Retinal pigment epithelial cell (primary cell): ENCODE measurements at regions not wholly inside any gene's neighbourhood (a gene's known extent, or its start where the extent isn't known, plus 50 kb on each side); places are given as distances from the start of the nearest gene placed in this dataset.

ENCODE experiments used
- DNase-seq: peaks from one replicate; pipeline ENCODE4 v3.0.0-alpha.2; 2010; ENCODE audit warnings: low read depth
- H3K4me3 ChIP-seq: 2 replicates; pipeline ENCODE4 v1.5.1; 2011; ENCODE audit warnings: mild to moderate bottlenecking, low read length, control low read depth, moderate library complexity
- TF ChIP-seq, protein P1 (sequence below): conservative IDR thresholded peaks from 2 replicates; pipeline ENCODE4 v1.5.1; 2011; ENCODE audit warnings: low read depth, low read length, control low read depth, inconsistent platforms

DNA sequence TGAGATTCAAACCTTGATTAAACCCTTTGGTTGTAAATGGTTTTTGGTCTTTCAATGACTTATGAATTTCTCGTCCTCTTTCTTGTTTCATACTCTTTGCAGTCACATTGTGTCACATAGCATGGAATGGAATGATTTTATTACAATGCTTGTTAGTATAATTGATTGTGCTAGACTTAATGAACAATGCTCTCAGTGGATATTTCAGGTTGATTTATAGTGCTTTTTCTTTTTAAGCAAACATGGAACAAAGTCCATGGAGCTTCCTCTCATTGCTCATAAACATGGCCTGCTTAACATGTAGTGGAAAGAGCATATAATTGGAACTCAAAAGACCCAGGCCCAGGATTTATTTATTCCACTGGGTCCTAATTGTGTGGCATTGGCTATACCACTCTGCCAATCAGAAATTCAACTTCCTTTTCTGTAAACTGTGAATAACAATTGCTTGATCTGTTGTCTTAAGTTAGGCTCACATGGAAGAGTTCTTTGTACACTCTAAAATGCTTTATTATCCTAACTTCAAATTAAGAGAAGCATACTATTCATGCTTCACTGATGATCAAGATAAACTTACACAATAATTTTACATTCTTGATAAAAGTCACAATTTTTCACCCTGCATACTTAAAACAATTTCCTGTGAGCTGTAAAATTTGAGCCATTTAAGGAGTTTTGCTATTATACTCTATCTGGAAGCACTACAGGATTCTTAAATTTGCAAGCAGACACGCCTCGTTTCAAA lies 370.5 kb upstream of the PDE3A start:
- no peak overlapping the region for H3K4me3 ChIP-seq
- TF ChIP-seq, protein P1, sequence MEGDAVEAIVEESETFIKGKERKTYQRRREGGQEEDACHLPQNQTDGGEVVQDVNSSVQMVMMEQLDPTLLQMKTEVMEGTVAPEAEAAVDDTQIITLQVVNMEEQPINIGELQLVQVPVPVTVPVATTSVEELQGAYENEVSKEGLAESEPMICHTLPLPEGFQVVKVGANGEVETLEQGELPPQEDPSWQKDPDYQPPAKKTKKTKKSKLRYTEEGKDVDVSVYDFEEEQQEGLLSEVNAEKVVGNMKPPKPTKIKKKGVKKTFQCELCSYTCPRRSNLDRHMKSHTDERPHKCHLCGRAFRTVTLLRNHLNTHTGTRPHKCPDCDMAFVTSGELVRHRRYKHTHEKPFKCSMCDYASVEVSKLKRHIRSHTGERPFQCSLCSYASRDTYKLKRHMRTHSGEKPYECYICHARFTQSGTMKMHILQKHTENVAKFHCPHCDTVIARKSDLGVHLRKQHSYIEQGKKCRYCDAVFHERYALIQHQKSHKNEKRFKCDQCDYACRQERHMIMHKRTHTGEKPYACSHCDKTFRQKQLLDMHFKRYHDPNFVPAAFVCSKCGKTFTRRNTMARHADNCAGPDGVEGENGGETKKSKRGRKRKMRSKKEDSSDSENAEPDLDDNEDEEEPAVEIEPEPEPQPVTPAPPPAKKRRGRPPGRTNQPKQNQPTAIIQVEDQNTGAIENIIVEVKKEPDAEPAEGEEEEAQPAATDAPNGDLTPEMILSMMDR = no peak
- DNase-seq = no peak

DNA sequence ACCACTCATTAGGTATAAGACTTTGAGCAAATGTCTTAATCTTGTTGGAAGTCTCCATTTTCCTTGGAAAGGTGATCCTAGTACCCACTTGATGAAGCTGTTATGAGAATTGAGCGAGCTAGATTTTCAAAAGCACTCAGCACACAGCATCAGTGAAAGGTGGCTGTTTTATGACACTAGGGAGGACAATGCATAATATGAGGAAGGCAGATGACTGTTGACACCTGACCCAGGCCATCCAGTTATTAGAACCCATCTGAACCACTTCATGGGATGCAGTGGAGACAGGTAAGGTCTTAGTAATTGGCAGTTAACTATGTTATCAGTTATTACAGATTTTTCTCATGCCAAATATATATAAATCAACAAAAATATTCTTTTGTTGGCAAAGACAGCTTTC lies 369.9 kb upstream of the PDE3A start:
- H3K4me3 ChIP-seq = no peak overlapping the region
- DNase-seq = no peak
- TF ChIP-seq, protein P1 = no peak

DNA sequence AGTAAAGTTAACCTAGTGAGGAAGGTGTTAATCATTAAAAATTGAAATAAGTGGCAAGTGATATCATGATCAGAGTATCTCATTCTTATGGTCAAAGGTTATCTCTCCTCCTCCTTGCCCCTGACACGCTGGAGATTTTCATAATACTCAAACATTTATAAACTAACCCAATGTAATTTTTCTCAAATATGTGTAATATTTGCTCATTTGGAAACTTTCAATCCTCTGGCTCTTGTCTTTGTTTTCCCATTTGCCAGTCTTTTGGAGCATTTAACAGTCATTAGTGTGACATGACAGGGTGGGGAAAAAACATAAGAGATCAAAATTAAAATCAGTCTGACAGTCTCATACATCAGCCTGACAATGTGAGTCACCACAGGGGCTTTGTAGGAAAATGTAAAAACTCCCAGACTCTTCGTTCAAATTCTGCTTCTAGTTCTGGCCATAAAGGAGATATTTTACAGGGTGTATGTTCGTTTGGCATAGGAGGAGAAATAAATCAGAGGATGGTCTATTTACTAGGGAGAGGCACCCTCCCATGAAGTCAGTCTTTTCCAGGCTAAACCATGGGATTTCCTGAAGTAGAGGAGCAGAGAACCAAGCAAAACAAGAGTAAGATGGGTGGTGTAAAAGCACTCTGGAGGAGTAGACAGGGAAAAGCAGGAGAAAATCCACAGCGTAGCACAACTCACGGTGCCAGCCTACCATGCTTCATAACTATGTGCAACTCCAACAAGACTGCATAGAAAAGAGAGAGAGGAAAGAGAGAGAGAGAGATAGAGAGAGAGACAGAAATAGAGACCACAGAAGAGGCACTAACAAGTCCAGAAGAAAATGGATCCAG lies 369.2 kb upstream of the PDE3A start:
- TF ChIP-seq, protein P1 = no peak
- peak; percentile 40 for DNase-seq
- H3K4me3 ChIP-seq = no peak overlapping the region

DNA sequence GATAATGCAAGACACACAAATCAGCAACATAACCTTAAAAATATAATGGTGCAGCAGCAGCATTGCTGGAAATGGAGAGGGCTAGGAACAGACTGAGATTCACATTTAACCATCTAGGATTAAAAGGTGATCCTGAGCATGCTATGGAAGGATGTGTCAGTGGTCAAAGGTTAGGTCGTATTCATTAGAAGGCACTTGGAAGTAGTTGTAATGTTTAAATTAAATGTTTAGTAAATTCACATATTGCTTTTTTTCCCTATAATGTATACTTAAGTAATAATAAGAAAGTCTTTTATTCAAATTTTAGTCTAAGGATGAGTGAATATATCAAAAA lies 368.6 kb upstream of the PDE3A start:
- TF ChIP-seq, protein P1 = no peak
- no peak overlapping the region for H3K4me3 ChIP-seq
- DNase-seq = no peak

DNA sequence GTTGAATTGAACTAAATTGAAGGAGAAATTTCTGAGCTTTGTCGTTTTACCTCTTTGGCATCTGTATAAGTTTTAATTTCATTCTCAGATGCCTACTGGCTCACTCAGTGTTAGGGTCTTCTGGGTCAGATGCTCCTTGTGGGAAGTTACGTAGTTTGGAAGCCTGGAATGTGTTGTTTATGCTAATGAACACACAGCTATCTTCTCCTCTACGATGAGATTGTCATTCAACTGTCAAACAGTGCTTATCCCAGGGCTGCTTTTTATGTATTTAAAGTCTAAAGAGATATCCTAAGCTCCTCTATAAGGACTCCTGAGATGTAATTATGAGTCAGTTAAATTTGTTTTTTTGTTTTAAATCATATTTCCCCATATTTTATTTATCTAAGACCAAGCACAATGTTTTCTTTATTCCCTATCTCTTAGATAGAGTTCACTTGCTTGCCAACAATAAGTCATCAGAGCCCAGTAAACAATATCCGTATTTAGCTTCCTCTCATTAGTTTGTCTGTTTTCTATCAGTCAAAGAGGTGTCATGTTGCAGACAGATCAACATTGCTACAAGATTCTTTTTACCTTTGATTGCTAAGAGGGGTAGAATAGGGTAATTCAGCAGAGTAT lies 368.0 kb upstream of the PDE3A start:
- DNase-seq = no peak
- TF ChIP-seq, protein P1 = no peak
- no peak overlapping the region for H3K4me3 ChIP-seq

DNA sequence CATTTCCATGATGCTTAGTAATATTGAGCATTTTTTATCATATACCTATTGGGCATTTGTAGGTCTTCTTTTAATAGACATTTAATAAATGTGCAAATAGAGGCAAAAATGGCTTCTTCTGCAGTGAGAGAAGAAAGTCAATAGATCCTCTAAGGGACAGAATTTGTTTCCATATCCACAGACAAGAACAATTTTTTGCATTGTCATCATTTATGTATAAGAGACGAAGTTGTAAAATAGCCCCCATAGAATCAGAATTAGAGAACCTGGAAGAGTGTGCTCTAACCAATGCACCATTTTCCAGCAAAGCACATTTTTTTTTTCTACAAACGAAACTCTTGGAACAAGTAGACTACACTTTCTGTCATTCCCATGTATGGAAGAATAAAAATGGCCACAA lies 365.1 kb upstream of the PDE3A start:
- TF ChIP-seq, protein P1 = no peak
- no peak for DNase-seq

DNA sequence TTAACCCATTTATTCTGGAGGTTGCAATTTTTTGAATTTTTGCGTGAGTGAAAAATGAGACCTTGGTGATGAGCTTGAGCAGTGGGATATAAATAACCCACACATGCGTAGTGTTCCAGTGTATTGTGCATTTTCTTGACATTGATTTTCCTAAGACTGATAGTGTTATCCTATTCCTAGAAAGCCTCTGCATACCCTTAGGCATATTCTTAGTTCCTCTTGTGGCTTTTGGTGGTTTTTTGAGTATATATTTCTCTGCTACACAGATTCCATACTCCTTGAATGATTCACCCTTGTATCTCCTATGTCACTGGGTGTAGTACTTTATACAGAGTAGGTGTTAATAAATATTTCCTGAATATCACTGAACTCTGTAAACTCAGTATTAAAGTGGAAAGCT lies 363.4 kb upstream of the PDE3A start:
- H3K4me3 ChIP-seq = no peak overlapping the region
- TF ChIP-seq, protein P1 = no peak
- no peak for DNase-seq

More for the DNA sequence above, 365.1 kb upstream of the PDE3A start:
- no peak overlapping the region for H3K4me3 ChIP-seq
